NCI-H1092 treated with DMSO at 0.1 percent for 48 hours (cell line): ENCODE measurements at regions not wholly inside any gene's neighbourhood (a gene's known extent, or its start where the extent isn't known, plus 50 kb on each side); places are given as distances from the start of the nearest gene placed in this dataset.
A peak's percentile ranks its signal among the peaks of the same experiment; 100 is the strongest.
"Not testable (repeated sequence)": the region's sequence is repeated elsewhere in the genome, so short reads cannot be mapped to it uniquely, and the experiment has no call there.

Experiments used
- DNase-seq: peaks from one replicate; lab custom pipeline; 2025; lab: John Stamatoyannopoulos, UW

DNA sequence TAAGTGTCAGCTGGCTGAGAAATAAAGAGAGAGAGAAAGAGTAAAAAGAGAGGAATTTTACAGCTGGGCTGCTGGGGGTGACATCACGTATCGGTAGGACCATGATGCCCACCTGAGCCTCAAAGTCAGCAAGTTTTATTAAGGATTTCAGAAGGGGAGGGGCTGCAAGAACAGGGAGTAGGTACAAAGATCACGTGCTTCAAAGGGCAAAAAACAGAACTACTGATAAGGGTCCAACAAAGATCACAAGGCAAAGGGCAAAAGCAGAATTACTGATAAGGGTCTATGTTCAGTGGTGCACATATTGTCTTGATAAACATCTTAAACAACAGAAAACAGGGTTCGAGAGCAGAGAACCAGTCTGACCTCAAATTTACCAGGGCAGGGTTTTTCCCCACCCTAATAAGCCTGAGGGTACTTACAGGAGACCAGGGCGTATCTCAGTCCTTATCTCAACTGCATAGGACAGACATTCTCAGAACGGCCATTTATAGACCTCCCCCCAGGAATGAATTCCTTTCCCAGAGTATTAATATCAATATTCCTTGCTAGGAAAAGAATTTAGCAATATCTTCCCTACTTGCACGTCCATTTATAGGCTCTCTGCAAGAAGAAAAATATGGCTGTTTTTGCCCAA, 128.3 kb upstream of the PZP start:
- not testable (repeated sequence) for DNase-seq

GRCh38 chr12:9335867-9336266, 127.7 kb upstream of the PZP start:
- DNase-seq = no peak

- no peak for DNase-seq
Measured at GRCh38 chr12:9334964-9335363, 126.8 kb upstream of the PZP start.

DNA sequence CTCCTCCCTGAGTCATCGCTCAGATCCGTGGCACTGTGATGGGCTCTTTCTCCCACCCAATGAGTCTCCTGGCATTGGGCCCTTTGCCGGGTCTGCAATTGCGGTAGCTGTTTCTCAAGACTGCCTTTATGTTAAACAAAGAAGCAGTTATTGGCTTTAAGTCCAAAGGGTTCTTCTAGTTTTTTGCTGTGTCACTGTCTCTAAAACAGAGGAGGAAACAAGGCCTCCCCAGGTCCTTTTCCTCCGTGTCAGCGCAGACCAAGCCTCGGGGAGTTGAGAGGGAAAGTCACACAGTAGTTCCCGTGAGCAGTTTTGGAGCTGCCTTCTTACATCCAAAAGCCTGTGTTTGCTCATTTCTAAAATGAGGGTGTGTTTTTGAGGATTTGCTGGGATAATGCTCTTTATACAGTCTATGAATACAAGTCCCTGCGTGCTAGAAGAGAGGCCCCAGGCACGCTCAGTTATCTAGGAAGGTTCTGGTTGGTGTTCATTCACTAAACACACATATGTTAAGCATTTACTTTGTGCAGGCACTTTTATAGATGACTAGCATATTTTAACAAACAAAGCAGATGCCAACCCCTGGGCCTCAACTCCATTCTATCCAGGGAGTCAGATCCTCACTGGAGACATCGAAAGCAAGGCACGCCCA, 126.0 kb upstream of the PZP start:
- DNase-seq = no peak

DNA sequence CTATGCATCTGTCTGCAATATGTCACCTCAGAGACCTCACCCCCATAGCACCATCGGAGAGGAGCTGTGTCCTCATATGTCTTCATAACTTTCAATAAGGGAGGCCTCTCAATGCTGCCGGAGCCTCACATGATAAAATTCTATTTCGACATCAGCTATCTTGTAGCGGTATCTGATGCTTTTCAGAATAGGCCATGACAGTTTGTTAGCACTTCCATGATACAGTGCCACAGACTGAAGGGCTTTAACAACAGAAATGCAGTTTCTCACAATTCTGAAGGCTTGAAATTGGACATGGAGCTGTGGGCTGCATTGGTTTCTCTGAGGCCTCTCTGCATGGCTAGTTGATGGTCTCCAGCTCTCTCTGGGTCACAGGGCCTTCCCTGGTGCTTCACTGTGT, 125.0 kb upstream of the PZP start:
- no peak for DNase-seq

DNA sequence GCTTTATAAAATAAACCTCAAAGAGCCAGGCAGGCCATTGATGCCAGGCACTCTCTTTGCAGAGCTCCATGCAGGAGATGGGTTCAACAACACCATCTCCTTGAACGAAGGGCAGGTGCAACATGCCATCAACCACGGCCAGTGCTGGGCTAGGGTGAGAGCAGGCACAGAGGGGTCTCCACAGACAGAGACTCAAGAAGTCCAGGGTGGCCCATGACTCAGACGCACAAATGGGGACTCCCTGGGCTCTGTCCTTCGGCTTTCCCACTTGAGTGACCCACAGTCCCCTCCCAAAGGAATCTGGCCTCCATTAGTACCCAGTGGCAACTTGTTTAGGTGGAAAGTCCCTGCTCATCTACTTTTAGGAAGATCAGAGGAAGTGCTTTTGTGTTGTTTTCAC, 124.4 kb upstream of the PZP start:
- DNase-seq = no peak

DNA sequence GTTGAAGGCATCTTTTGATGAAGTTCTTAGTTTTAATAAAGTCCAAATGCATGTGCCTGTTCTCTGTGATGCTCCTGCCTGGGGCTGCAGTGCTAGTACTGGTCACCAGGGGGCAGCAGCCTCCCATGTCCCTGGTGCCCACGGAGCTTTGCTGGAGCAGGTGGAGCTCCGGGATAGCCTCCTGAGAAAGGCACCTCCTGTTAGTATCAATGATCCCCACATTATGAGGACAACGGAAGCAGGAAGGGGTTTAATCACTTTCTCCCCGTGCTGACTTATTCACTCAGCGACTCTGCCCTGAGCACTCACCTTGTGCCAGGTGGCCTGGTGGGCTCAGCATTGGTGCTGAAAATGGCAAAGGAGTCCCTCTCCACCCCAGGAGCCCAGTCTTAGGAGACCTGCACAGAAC, 123.0 kb upstream of the PZP start:
- peak; percentile 19 for DNase-seq

DNA sequence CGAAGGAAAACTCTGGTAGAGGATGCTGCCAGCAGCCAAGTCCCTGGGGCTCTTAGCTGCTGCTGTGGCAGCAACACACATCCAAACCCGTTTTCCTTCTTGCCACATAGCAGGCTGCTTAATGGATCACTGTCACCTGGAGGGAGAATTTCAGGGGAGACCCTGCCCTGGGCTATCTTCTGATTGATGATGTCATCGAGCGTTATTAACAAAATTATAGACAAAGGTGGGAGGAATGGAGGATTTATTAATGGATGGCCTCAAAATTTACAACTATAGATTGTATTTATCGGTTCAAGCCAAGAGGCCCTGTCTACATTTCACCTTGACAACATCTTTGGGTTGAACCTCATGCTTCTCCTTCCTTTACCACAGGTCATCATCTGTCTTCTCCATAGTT, 120.8 kb upstream of the PZP start:
- no peak for DNase-seq

- DNase-seq = no peak
Measured at GRCh38 chr12:9328065-9328464, 119.9 kb upstream of the PZP start.

DNA sequence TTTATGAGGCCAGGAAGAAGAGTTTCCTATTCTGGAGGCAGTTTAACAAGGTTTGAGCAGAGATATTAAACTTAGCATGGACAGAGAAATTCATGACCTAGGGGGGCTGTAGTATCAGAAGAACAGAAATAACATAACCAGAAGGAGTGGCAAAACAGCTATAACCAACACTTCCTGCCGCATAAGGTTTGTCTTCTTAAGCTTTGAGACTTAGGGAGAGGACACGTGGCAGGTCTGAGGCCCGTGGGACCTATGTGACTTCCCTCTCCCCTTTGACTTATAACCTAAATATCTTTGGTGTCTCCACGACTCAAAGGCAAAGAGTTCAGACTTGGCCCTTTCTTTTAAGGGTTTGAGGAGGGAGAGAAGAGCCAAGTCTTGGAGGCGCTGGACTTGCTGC, 119.1 kb upstream of the PZP start:
- no peak for DNase-seq

GRCh38 chr12:9326849-9327248, 118.7 kb upstream of the PZP start:
- not testable (repeated sequence) for DNase-seq

- no peak for DNase-seq
Measured at GRCh38 chr12:9326085-9326484, 117.9 kb upstream of the PZP start.

DNA sequence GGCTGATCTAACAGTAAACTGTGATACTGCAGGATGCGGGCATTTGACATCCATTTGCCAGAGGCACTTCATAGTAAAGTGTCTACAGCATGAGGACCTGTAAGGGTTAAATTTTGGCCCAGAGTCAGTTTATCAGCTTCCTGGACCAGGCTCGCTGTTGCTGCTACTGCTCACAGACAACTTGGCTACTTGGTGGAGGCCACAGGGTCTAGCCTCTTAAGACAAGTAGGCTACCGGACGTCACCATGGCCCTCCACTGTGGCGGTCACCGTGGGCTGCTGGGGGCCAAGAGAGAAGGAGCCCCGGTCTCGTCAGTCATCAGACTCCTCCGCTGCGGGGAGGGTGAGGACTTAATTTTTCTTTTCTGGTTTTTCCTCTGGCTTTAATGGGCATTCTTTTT, 117.3 kb upstream of the PZP start:
- DNase-seq = no peak

DNA sequence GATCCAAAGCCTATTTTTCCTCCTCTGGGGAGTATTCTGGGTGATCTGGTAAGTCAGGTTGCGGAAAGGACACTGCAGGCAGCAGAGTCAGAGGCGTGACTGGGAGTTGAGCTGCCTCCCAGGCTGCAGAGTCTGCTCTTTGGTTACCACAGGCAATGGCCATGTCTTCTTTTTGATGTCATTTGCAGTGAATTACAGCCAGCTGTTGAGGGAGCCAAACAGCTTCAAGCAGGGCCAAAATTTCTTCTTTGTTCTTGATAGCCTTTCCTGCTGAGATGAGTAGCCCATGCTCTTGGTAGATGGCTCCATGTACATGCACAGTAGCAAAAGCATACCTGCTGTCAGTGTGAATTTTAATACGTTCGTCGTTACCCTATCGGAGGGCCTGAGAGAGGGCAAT, 116.6 kb upstream of the PZP start:
- DNase-seq = no peak

GRCh38 chr12:9323144-9323681, 115.0 kb upstream of the PZP start:
- no peak for DNase-seq

DNA sequence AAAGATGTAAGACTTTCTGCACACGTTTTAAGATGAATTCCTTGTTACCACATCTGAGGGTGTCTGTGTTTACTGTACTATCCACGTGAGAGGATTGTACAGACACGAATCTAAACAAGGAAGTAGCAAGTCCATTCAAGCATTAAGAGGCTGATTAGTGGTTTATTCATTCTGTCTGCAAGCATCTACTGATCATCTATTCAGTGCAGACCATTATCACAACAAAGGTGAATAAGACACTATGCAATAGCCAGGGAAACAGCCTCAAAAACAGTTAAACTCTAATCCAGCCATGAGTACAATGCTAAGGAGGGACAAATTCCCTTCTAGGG, 111.6 kb upstream of the PZP start:
- DNase-seq = no peak

DNA sequence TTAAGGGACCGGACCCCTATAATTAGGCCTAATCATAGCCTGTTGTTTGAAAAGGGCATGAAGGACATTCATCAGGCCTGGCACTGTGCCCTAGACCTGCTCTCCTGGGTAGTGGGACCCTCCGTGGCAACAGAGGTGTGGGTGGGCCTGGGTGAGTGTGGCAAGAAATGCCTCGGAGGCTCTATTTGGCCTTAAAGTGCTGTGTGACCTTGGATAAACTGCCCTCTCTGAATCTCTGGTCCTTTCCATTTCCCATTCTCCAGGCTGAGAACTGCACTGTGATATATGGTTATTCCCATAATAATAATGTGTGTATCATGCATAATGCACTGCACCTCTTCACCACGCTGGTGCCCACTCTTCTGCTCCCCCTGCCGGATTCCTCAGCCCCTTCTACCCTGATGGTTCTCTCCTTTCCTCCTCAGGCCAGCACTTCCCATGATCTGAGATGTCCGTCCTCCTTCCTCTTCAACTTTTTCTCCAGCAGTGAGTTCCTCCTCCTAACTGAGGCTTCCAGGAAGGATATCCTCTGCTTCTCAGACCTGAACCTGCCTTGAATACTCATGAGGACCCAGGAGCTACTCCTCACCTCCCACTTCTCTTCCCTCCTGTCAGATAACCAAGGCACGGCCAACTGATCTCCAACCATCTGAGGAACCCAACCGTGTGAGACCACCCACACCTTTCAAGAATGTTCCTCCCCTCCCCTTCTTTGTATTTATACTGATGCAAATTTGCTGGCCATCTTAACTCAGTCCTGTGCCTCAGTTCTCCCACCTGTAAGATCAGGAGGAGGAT, 111.0 kb upstream of the PZP start:
- DNase-seq = no peak

GRCh38 chr12:9313479-9313878, 105.3 kb upstream of the PZP start:
- not testable (repeated sequence) for DNase-seq

- DNase-seq = not testable (repeated sequence)
Measured at GRCh38 chr12:9312406-9313392, 104.5 kb upstream of the PZP start.

GRCh38 chr12:9311454-9311853, 103.3 kb upstream of the PZP start:
- DNase-seq = not testable (repeated sequence)

DNA sequence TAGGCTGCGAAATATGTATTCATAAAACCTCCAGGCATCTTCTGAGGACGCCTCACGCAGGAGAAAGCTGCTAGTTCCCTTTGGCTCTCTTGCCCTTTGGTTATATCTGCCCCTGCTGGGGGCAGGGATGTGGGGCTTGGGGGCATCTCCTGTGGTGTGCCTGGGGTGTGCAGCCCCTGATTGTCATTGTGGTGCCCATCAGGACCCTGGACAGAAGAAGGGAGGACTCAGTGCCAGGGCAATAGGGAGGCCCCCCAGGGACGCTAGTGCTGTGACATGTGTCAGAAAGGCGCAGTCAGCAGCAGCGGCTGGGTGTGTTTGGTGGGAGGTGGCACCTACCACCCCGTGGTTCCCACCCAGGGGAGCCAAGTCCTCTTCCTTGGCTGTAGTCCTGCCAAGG, 102.5 kb upstream of the PZP start:
- not testable (repeated sequence) for DNase-seq

- DNase-seq = not testable (repeated sequence)
Measured at GRCh38 chr12:9309749-9310148, 101.6 kb upstream of the PZP start.
